ENCODE measurements at regions not wholly inside any gene's neighbourhood (a gene's known extent, or its start where the extent isn't known, plus 50 kb on each side); places are given as distances from the start of the nearest gene placed in this dataset.
"Not testable (repeated sequence)": the region's sequence is repeated elsewhere in the genome, so short reads cannot be mapped to it uniquely, and the experiment has no call there.

- DNase-seq (ENCODE audit: low spot score) = no peak
- no peak for ATAC-seq (ENCODE audit: low FRiP score)
- no peak for TF ChIP-seq CTCF (IDR thresholded peaks at IDR 0.05)
These were observed 931.4 kb downstream of the QKI start for GRCh38 chr6:164345806-164346496.

GRCh38 chr6:164345327-164345726, 930.8 kb downstream of the QKI start:
- no peak for ATAC-seq (ENCODE audit: low FRiP score)

GRCh38 chr6:164344801-164345291, 930.3 kb downstream of the QKI start:
- ATAC-seq (ENCODE audit: low FRiP score) (no peak), DNase-seq (ENCODE audit: low spot score) (no peak)
- no peak for TF ChIP-seq CTCF (IDR thresholded peaks at IDR 0.05)

More at GRCh38 chr6:164345327-164345726, 930.8 kb downstream of the QKI start:
- no peak for TF ChIP-seq CTCF (IDR thresholded peaks at IDR 0.05)
- DNase-seq (ENCODE audit: low spot score) = no peak

GRCh38 chr6:164339442-164339841, 924.9 kb downstream of the QKI start:
- DNase-seq (ENCODE audit: low spot score); ATAC-seq (ENCODE audit: low FRiP score): not testable (repeated sequence)

DNA sequence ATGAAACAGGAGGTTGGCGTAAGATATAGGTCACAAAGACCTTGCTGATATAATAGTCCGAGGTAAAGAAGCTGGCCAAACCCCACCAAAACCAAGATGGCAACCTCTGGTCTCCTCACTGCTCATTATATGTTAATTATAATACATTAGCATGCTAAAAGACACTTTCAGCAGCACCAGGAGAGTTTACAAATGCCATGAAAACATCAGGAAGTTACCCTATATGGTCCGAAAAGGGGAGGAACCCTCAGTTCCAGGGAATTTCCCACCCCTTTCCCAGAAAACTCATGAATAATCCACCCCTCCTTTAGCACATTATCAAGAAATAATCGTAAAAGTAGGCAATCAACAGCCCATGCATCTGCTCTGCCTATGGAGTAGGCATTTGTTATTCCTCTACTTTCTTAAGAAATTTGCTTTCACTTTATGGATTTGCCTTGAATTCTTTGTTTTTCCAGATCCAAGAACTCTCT, 923.4 kb downstream of the QKI start:
- TF ChIP-seq CTCF (IDR thresholded peaks at IDR 0.05) = no peak
- DNase-seq (ENCODE audit: low spot score) (no peak), ATAC-seq (ENCODE audit: low FRiP score) (no peak)

DNA sequence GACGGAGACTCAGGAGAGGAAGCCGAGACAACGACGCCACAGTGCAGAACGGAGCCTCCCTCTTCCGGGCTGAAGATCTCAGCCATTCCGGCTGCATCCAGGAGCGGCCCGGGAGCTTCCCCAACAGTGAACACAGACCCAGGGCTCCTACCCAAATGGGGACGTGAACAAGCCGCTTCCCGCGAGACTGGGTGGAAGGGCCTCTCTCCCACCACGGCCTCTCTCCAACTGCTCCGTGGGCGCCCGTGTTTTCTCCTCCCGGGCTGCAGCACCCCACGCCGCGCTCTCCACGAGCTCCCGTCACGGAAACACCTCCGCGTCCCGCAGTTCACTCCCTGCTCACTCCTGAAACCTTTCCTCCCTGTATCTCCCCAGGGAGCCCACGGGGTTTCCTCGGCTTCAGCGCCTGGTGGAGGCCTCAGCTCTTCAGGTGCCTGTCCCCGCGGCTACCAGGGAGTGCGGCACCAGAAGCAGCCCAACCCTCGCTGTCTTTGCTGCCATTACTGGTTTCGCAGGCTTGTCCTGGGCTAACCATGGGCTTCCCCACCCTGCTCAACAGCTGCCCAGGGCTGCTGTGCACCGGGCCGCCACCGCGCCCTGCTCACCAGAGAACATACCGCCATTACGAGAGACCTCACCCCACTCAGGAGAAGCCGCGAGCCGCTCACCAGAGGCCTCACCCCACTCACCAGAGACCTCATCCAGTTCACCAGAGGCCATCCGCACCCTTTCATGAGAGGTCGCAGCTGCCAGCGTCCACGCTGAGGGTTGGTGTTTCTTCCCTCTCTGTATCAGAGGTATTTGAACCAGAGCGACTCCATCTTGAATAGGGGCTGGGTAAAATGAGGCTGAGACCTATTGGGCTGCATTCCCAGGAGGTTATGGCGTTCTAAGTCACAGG, 922.8 kb downstream of the QKI start:
- DNase-seq (ENCODE audit: low spot score) (no peak), ATAC-seq (ENCODE audit: low FRiP score) (no peak)
- no peak for TF ChIP-seq CTCF (IDR thresholded peaks at IDR 0.05)

DNA sequence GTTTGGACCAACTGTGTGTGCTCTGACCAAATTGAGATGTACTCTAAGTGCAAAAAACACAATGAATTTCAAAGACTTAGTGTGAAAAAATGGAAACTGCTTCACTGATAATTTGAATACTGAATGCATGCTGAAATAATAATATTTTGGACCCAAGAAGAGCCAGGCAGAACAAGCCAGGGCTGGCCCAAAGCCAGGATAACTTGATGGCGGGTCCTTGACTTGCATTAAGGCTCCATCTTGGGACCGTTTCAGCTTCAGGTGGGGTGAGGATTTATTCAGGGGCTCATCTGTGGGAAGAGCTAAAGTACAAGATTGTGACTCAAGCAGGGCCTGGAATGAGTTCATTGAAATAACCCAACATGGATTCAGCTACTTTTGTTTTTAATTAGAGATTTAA, 921.9 kb downstream of the QKI start:
- ATAC-seq (ENCODE audit: low FRiP score) = no peak
- TF ChIP-seq CTCF (IDR thresholded peaks at IDR 0.05) = no peak
- DNase-seq (ENCODE audit: low spot score) = no peak
